ENCODE measurements at regions not wholly inside any gene's neighbourhood (a gene's known extent, or its start where the extent isn't known, plus 50 kb on each side); places are given as distances from the start of the nearest gene placed in this dataset.
"Not testable (repeated sequence)": the region's sequence is repeated elsewhere in the genome, so short reads cannot be mapped to it uniquely, and the experiment has no call there.

- no peak for DNase-seq (ENCODE audit: low read depth)
Observed at GRCh38 chr19:28326746-28327145, 886.2 kb downstream of the UQCRFS1 start.

- no peak for DNase-seq (ENCODE audit: low read depth)
Observed at GRCh38 chr19:28324275-28325060, 888.5 kb downstream of the UQCRFS1 start.

GRCh38 chr19:28322945-28323344 lies 890.0 kb downstream of the UQCRFS1 start:
- no peak for DNase-seq (ENCODE audit: low read depth)

GRCh38 chr19:28322491-28322890 lies 890.5 kb downstream of the UQCRFS1 start:
- no peak for DNase-seq (ENCODE audit: low read depth)

- DNase-seq (ENCODE audit: low read depth) = no peak
Observed at GRCh38 chr19:28319918-28320317, 893.0 kb downstream of the UQCRFS1 start.

GRCh38 chr19:28319227-28319626 lies 893.7 kb downstream of the UQCRFS1 start:
- no peak for DNase-seq (ENCODE audit: low read depth)

- DNase-seq (ENCODE audit: low read depth) = no peak
Observed at GRCh38 chr19:28318469-28319179, 894.3 kb downstream of the UQCRFS1 start.

GRCh38 chr19:28316464-28316863 lies 896.5 kb downstream of the UQCRFS1 start:
- no peak for DNase-seq (ENCODE audit: low read depth)

GRCh38 chr19:28314756-28315155 lies 898.2 kb downstream of the UQCRFS1 start:
- DNase-seq (ENCODE audit: low read depth) = no peak

- DNase-seq (ENCODE audit: low read depth) = no peak
Observed at GRCh38 chr19:28314287-28314686, 898.7 kb downstream of the UQCRFS1 start.

GRCh38 chr19:28313633-28314032 lies 899.3 kb downstream of the UQCRFS1 start:
- DNase-seq (ENCODE audit: low read depth) = peak; percentile 95

GRCh38 chr19:28312269-28312668 lies 900.7 kb downstream of the UQCRFS1 start:
- DNase-seq (ENCODE audit: low read depth) = no peak

- DNase-seq (ENCODE audit: low read depth) = not testable (repeated sequence)
Observed at GRCh38 chr19:28310829-28311228, 902.1 kb downstream of the UQCRFS1 start.

- DNase-seq (ENCODE audit: low read depth) = no peak
Observed at GRCh38 chr19:28309070-28309469, 903.9 kb downstream of the UQCRFS1 start.

GRCh38 chr19:28307963-28308362 lies 905.0 kb downstream of the UQCRFS1 start:
- DNase-seq (ENCODE audit: low read depth) = no peak

GRCh38 chr19:28307487-28307886 lies 905.5 kb downstream of the UQCRFS1 start:
- peak; percentile 29 for DNase-seq (ENCODE audit: low read depth)

GRCh38 chr19:28305513-28305912 lies 907.4 kb downstream of the UQCRFS1 start:
- no peak for DNase-seq (ENCODE audit: low read depth)

- no peak for DNase-seq (ENCODE audit: low read depth)
Observed at GRCh38 chr19:28303502-28303901, 909.4 kb downstream of the UQCRFS1 start.

- no peak for DNase-seq (ENCODE audit: low read depth)
Observed at GRCh38 chr19:28301961-28302360, 911.0 kb downstream of the UQCRFS1 start.

- DNase-seq (ENCODE audit: low read depth) = no peak
Observed at GRCh38 chr19:28301463-28301862, 911.5 kb downstream of the UQCRFS1 start.

- no peak for DNase-seq (ENCODE audit: low read depth)
Observed at GRCh38 chr19:28299649-28300048, 913.3 kb downstream of the UQCRFS1 start.

- no peak for DNase-seq (ENCODE audit: low read depth)
Observed at GRCh38 chr19:28297586-28298157, 915.3 kb downstream of the UQCRFS1 start.

- DNase-seq (ENCODE audit: low read depth) = no peak
Observed at GRCh38 chr19:28297036-28297435, 915.9 kb downstream of the UQCRFS1 start.
